Parathyroid adenoma (tissue), 2 donors: ENCODE measurements at regions not wholly inside any gene's neighbourhood (a gene's known extent, or its start where the extent isn't known, plus 50 kb on each side); places are given as distances from the start of the nearest gene placed in this dataset.

Experiments used
- H2AFZ ChIP-seq: fragments of 300-600 bp; sonication (generic); one replicate; pipeline ENCODE4 v1.7.0; 2017; ENCODE audit warnings: antibody characterized with exemption, mild to moderate bottlenecking
- H3K27ac ChIP-seq: fragments of 300-600 bp; sonication (generic); one replicate; pipeline ENCODE4 v1.7.0; 2017
- H3K27me3 ChIP-seq: fragments of 300-600 bp; sonication (generic); one replicate; pipeline ENCODE4 v1.7.0; 2017; ENCODE audit warnings: low read length; ENCODE audit not compliant: control insufficient read depth, insufficient read depth
- H3K36me3 ChIP-seq: fragments of 300-600 bp; sonication (generic); one replicate; pipeline ENCODE4 v1.7.0; 2017; ENCODE audit warnings: low read length; ENCODE audit not compliant: control insufficient read depth, insufficient read depth
- H3K4me1 ChIP-seq: fragments of 300-600 bp; sonication (generic); one replicate; pipeline ENCODE4 v1.7.0; 2017; ENCODE audit warnings: control low read depth
- H3K4me2 ChIP-seq: fragments of 300-600 bp; sonication (generic); one replicate; pipeline ENCODE4 v1.7.0; 2017; ENCODE audit warnings: low read length
- H3K4me3 ChIP-seq: fragments of 300-600 bp; sonication (generic); one replicate; pipeline ENCODE4 v1.7.0; 2017; ENCODE audit warnings: low read depth, low read length
- H3K79me2 ChIP-seq: fragments of 300-600 bp; sonication (generic); one replicate; pipeline ENCODE4 v1.7.0; 2017; ENCODE audit warnings: control low read depth
- H3K9ac ChIP-seq: fragments of 300-600 bp; sonication (generic); one replicate; pipeline ENCODE4 v1.7.0; 2017; ENCODE audit warnings: mild to moderate bottlenecking
- H3K9me3 ChIP-seq: fragments of 300-600 bp; sonication (generic); one replicate; pipeline ENCODE4 v1.7.0; 2017; ENCODE audit warnings: low read length; ENCODE audit not compliant: control insufficient read depth
- CTCF ChIP-seq: fragments of 300-600 bp; sonication (generic); IDR thresholded peaks from one replicate; pipeline ENCODE4 v1.7.0; 2017; ENCODE audit warnings: antibody characterized with exemption, mild to moderate bottlenecking
- donor health status: primary hyperparathyroidism.

DNA sequence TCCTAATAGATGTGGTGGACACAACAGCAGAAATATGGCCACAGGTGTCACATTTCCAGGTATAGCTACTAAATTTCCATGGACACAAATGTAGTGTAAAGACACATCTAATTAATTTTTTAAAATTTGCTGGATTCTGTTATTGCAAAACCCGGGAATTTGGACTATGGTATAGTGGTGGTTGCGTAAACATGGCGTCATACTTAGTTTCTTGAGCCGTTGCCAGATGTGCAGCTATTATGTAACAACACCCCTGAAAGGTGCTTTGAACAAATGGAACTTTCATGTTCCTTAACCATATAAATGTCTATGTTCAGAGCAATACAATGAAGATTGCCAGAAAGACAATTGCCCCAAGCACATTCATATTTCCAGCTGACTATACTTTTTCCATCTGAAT is 85.9 kb downstream of the HRH4 start:
- H3K9me3 ChIP-seq = no peaks in the 10 kb centered on the region
- H3K4me3 ChIP-seq = no peak overlapping the region
- H3K4me1 ChIP-seq = no peaks in the 10 kb centered on the region
- H3K4me2 ChIP-seq = no peak overlapping the region
- H3K27ac ChIP-seq = no peak overlapping the region
- H3K27me3 ChIP-seq = no peaks in the 10 kb centered on the region
- H3K36me3 ChIP-seq = no peaks in the 10 kb centered on the region
- no peak overlapping the region for H3K9ac ChIP-seq
- H3K79me2 ChIP-seq = no peaks in the 10 kb centered on the region
- H2AFZ ChIP-seq = no peak overlapping the region
- no peak for TF ChIP-seq CTCF

- Histone ChIP-seq H3K9ac (no peak overlapping the region), H2AFZ (no peak overlapping the region), H3K79me2 (no peaks in the 10 kb centered on the region), H3K4me1 (no peaks in the 10 kb centered on the region), H3K36me3 (no peaks in the 10 kb centered on the region), H3K27ac (no peak overlapping the region), H3K9me3 (no peaks in the 10 kb centered on the region), H3K4me2 (no peak overlapping the region), H3K4me3 (no peak overlapping the region), H3K27me3 (no peaks in the 10 kb centered on the region)
- no peak for TF ChIP-seq CTCF
These were observed 88.1 kb downstream of the HRH4 start for GRCh38 chr18:24548583-24548982.

GRCh38 chr18:24552218-24552617 is 91.8 kb downstream of the HRH4 start:
- Histone ChIP-seq H3K9ac (no peak overlapping the region), H3K79me2 (no peaks in the 10 kb centered on the region), H3K9me3 (no peaks in the 10 kb centered on the region), H3K27me3 (no peaks in the 10 kb centered on the region), H3K4me2 (no peak overlapping the region), H3K4me1 (no peaks in the 10 kb centered on the region), H3K4me3 (no peak overlapping the region), H2AFZ (no peak overlapping the region), H3K27ac (no peak overlapping the region), H3K36me3 (no peaks in the 10 kb centered on the region)
- TF ChIP-seq CTCF = no peak

DNA sequence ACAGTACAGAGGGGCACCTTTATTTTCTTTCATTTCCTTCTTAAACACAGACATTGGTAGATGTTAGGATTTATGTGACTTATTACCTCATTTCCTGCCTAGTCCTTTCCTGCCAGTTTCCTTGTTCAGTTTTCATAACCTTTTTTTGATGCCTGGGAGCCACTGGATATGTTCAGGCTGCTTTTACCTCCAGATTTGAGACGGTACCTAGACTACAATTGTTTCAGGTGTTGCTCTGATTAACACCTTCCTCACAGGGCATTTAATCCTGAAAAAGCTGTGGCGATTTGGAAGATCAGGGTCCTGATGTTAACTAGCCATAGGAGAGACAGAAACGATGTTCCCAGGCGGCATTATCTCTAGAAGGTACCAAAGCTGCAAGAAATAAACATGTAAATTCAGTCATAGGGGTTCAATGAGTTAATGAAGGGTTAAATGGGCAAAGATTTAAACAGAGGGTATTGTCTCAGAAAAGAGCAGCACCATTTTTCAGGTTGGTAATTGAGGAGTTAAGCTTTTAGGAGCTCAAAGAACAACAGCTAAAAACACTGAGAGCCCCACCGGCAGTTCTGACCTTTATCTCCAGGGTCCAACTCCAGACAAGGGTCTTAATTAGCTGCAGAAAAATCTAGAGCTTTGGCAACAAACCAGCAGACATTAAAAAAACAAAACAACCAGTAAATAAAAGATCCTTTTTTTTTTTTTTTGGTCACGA is 93.3 kb downstream of the HRH4 start:
- no peak for TF ChIP-seq CTCF

GRCh38 chr18:24558403-24558802 is 98.0 kb downstream of the HRH4 start:
- no peak overlapping the region for H3K4me2 ChIP-seq
- no peaks in the 10 kb centered on the region for H3K36me3 ChIP-seq
- H3K9ac ChIP-seq = no peak overlapping the region
- H3K9me3 ChIP-seq = no peaks in the 10 kb centered on the region
- H3K4me1 ChIP-seq = no peaks in the 10 kb centered on the region
- TF ChIP-seq CTCF = no peak
- H3K27ac ChIP-seq = no peak overlapping the region
- H2AFZ ChIP-seq = no peak overlapping the region
- no peaks in the 10 kb centered on the region for H3K79me2 ChIP-seq
- H3K27me3 ChIP-seq = no peaks in the 10 kb centered on the region
- no peak overlapping the region for H3K4me3 ChIP-seq

More for the DNA sequence above, 93.3 kb downstream of the HRH4 start:
- no peak overlapping the region for H3K4me2 ChIP-seq
- H3K27me3 ChIP-seq = no peaks in the 10 kb centered on the region
- H3K9ac ChIP-seq = no peak overlapping the region
- no peak overlapping the region for H3K27ac ChIP-seq
- no peaks in the 10 kb centered on the region for H3K9me3 ChIP-seq
- no peaks in the 10 kb centered on the region for H3K4me1 ChIP-seq
- H3K79me2 ChIP-seq = no peaks in the 10 kb centered on the region
- no peaks in the 10 kb centered on the region for H3K36me3 ChIP-seq
- no peak overlapping the region for H3K4me3 ChIP-seq
- H2AFZ ChIP-seq = no peak overlapping the region
